Muscle of leg (tissue), 3 donors: ENCODE measurements at regions not wholly inside any gene's neighbourhood (a gene's known extent, or its start where the extent isn't known, plus 50 kb on each side); places are given as distances from the start of the nearest gene placed in this dataset.

Source experiments
- DNase-seq: peaks from one replicate; pipeline ENCODE4 v3.0.0; 2013
- H3K27ac ChIP-seq: one replicate; pipeline ENCODE4 v1.5.1; 2013; ENCODE audit warnings: mild to moderate bottlenecking, low read length, control low read depth
- H3K27me3 ChIP-seq: one replicate; pipeline ENCODE4 v1.6.1; 2013; ENCODE audit warnings: low read length; ENCODE audit not compliant: control insufficient read depth, insufficient read depth
- H3K36me3 ChIP-seq: one replicate; pipeline ENCODE4 v1.6.1; 2013; ENCODE audit warnings: low read length; ENCODE audit not compliant: control insufficient read depth, insufficient read depth
- H3K4me1 ChIP-seq: one replicate; pipeline ENCODE4 v1.6.1; 2013; ENCODE audit warnings: low read length; ENCODE audit not compliant: control insufficient read depth, insufficient read depth
- H3K4me3 ChIP-seq: one replicate; pipeline ENCODE4 v1.5.1; 2013; ENCODE audit warnings: low read length, control low read depth
- H3K9me3 ChIP-seq: replicated peaks from 2 replicates; pipeline ENCODE4 v1.6.1; 2013; ENCODE audit warnings: low read depth, low read length; ENCODE audit not compliant: control insufficient read depth
- WGBS: methylation state at CpG from one replicate; pipeline ENCODE4 v1.1.5; 2013; ENCODE audit warnings: missing lambda C conversion rate; ENCODE audit not compliant: insufficient coverage; 5-methylcytosine and 5-hydroxymethylcytosine counted together

DNA sequence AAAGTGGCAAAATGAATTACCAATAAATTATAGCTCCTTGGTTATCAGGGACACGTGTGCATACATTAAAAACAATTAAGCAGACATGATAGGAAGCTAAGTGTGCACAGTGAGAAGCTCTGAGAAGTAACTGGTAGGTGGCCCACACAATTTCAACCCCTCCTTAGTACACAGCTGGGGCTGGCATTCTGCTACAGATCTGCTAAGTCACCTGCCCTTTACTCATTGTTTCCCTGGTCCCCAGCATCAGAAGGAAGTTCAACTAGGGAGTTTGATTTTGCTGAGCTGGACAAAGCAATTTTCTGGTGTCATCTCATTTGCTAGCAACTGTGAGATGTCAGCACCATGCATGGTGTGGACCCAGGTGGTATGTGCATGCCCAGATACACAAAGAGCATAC, 424.1 kb upstream of the NPVF start:
- Histone ChIP-seq H3K4me1 (peaks cover 4% of the 10 kb centered on the region), H3K27ac (no peak overlapping the region), H3K27me3 (no peaks in the 10 kb centered on the region), H3K36me3 (no peaks in the 10 kb centered on the region), H3K9me3 (no peaks in the 10 kb centered on the region), H3K4me3 (no peak overlapping the region)
- no CpG with 5 or more reads among the region's 1 CpG for WGBS
- no peak for DNase-seq

DNA sequence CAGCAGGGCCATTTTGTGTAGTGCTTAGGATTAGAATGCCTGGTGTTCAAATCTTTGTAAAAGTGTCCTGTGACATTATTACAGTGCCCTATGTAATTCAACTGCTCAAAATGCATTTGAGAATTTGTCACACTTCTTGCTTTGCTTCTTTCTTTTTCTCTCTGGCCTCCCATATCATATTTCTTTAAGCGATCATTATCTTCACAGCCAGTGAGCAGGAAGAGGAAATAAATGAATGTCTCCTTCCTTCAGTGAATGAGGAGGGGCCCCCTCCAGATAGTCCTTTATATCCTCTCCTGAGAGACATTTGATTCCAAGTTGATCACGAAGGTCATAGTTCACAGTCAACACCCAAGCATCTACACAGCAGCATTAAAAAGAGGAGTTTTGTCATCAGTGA, 425.1 kb upstream of the NPVF start:
- H3K4me1 ChIP-seq, result peaks cover 4% of the 10 kb centered on the region
- no peaks in the 10 kb centered on the region for H3K27me3 ChIP-seq
- no peak for DNase-seq
- no peaks in the 10 kb centered on the region for H3K9me3 ChIP-seq
- H3K27ac ChIP-seq, result no peak overlapping the region
- no peaks in the 10 kb centered on the region for H3K36me3 ChIP-seq
- WGBS, result no CpG with 5 or more reads among the region's 2 CpGs
- H3K4me3 ChIP-seq, result no peak overlapping the region

DNA sequence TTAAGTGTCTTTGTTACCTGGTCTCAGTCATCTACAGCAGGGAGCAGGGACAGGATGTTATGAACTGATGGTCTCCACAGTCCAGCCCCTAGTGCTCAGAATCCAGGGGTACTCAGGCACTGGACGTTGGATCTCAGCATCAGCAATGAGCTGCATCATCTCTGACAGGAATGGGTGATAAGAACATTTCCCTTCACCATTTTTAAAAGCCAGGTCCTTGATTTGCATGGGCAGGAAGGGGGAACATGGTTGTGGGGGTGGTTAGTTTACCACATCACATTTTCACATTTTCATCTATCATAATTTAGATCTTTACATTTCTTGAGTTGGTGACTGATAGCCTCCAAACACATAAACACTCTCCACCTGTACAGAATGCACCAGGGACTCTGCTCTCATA, 427.8 kb upstream of the NPVF start:
- no CpG with 5 or more reads among the region's 1 CpG for WGBS
- no peak for DNase-seq
- peaks cover 4% of the 10 kb centered on the region for H3K4me1 ChIP-seq

DNA sequence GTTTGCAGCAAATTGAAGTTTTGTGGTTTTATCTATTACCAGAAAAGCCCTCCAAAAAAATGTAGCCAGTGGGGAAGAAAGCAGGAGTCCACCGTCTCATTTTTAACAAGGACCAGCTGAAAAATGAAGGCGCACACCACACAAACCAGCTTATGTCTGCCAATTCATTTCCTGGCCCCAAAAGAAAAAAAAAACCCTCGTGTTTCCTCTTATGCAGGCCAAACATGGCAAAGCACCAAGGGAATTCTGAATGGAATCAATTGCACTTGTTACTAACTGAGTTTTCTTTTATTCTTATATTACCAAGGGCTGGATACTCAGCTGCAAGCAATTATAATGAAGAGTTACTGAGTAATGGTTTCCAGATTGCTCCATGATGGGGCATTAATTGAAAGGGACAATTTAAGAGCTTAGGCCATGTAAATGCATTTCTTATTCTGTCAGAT, 428.3 kb upstream of the NPVF start:
- H3K27ac ChIP-seq, result no peak overlapping the region
- no peaks in the 10 kb centered on the region for H3K9me3 ChIP-seq
- peak; percentile 86 for DNase-seq
- WGBS, result no CpG with 5 or more reads among the region's 3 CpGs
- no peak overlapping the region for H3K4me3 ChIP-seq
- H3K36me3 ChIP-seq, result no peaks in the 10 kb centered on the region
- H3K27me3 ChIP-seq, result no peaks in the 10 kb centered on the region
- H3K4me1 ChIP-seq, result peaks cover 4% of the 10 kb centered on the region

More for the DNA sequence above, 427.8 kb upstream of the NPVF start:
- H3K27ac ChIP-seq, result no peak overlapping the region
- H3K36me3 ChIP-seq, result no peaks in the 10 kb centered on the region
- no peak overlapping the region for H3K4me3 ChIP-seq
- H3K9me3 ChIP-seq, result no peaks in the 10 kb centered on the region
- H3K27me3 ChIP-seq, result no peaks in the 10 kb centered on the region

DNA sequence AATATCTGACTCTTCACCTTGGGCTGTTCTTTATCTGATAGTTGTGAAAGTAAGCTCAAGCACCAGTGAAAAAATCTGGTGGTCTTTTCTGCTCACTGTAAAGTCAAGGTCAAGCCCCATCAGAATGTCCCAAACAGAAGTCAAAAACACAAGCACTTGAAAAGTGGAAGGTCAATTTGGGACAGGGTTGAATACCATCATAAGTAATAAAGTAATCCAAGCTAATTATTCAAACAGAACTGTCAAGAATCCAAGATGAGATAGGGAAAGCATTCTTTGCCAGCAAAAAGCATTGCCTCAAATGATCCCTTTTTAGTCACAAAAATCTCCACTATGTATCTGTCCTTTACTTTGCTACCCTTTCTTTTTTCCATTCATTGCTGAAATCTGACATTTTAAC, 430.1 kb upstream of the NPVF start:
- Histone ChIP-seq H3K4me3 (no peak overlapping the region), H3K27me3 (no peaks in the 10 kb centered on the region), H3K4me1 (peaks cover 10% of the 10 kb centered on the region), H3K27ac (no peak overlapping the region), H3K9me3 (no peaks in the 10 kb centered on the region), H3K36me3 (no peaks in the 10 kb centered on the region)
- no peak for DNase-seq

DNA sequence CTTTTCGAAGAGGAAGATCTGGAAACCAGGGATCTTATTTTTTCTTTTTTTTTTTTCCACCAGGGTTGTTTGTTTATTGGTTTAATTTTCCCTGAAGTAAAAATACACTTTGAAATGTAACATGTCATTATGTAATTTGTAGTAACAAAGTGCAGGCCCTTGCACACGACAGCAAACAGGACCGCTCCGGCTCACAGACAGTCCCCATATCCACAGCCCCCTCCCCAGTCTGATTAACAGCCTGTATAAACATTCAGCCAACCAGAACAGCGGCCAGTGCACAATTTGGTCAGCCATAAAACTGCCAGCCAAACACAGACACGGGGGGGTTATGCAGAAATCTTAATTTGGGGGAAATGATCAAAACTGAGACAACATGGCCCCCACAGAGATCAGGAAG, 431.6 kb upstream of the NPVF start:
- Histone ChIP-seq H3K4me3 (no peak overlapping the region), H3K9me3 (no peaks in the 10 kb centered on the region), H3K36me3 (no peaks in the 10 kb centered on the region), H3K4me1 (peaks cover 18% of the 10 kb centered on the region), H3K27me3 (no peaks in the 10 kb centered on the region), H3K27ac (no peak overlapping the region)
- no CpG with 5 or more reads among the region's 6 CpGs for WGBS
- DNase-seq, result no peak

DNA sequence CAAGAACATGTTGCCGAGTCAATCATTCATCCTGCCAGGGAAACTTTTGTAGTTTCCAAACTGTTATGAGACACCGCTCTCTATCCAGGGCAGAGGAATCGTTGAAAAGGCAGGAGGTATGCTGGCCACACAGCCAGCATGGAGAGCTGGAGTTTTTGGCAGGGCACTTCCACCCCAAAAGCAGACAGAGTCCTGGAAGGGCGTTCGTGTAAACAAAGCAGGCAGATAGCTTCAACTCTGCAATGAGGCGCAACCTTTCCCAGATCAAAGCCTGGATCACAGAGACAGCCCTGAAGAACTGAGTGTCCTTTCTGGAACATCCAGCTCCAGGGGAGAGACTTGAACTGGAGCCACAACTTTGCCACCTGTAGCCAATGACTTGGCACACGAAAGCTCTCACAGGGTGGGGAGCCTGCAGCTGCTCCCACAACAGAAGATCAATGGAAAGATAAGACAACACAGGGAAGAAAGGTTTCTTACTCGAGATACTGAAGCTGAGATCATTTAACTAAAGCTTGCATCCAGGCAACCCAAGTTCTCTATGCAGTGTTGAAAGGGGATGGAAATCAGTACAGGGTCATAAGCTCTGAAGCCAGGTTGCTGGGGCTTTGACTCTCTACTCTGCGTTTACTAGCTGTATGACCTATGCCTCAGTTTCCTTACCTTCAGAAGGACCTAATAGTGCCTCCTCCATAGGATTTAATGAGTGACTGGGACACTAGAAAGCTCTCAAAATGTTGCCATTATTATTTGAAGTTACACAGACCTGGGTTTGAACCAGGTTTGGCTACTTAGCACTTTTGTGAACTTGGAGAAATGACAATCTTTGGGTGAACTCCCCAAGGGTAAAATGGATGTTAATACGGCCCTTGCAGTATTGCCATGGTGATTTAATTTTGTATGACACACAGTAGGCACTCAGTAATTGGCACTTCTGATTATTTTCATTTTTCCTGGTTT, 434.8 kb upstream of the NPVF start:
- 63% methylated on average over 7 of the region's 10 CpGs for WGBS
- H3K27ac ChIP-seq, result peak overlapping the region; percentile 44
- peaks cover 17% of the 10 kb centered on the region for H3K4me1 ChIP-seq

DNA sequence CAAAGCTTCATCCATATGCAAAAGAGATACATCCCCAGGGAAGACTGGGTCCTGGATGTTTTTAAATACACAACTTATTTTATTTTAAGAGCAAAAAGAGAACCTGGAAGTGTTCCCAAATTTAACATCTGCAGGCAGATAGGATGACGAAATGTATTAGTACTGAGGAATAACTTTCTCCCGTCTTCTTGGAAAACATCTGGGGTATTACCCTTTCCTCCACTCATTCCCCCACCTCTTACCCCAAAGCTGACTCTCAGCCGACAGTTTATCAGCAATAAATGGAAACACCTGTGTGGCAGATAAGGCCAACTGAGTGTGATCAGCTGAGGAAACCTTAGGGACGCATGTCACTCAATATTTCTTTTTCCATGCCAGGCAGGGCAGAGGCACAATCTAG, 435.6 kb upstream of the NPVF start:
- H3K9me3 ChIP-seq, result no peaks in the 10 kb centered on the region
- DNase-seq, result peak; percentile 97
- H3K27me3 ChIP-seq, result no peaks in the 10 kb centered on the region
- no peak overlapping the region for H3K4me3 ChIP-seq
- peaks cover 18% of the 10 kb centered on the region for H3K4me1 ChIP-seq
- H3K27ac ChIP-seq, result peak overlapping the region; percentile 45
- H3K36me3 ChIP-seq, result no peaks in the 10 kb centered on the region
- WGBS, result 60% methylated on average over 1 of the region's 4 CpGs

More for the DNA sequence above, 434.8 kb upstream of the NPVF start:
- Histone ChIP-seq H3K36me3 (no peaks in the 10 kb centered on the region), H3K27me3 (no peaks in the 10 kb centered on the region), H3K9me3 (no peaks in the 10 kb centered on the region), H3K4me3 (no peak overlapping the region)
- peak; percentile 90 for DNase-seq

DNA sequence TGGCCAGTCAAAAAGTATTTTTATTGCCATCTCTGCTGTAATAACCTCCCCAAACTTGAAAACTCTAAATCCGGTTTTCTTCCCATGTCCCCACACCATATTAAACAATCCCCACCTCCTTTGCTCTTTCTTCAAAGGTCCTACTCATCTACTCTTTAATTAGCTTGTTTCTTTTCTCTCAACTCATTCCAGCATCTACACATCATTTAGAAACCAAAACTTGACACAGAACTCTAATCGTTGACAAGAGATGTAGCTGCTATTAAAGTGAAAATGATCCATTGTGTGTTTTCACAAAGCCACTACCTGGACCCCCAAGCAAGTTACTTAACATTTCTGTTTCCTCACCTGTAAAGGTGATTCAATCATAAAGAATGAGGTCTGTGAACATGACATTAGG, 436.3 kb upstream of the NPVF start:
- Histone ChIP-seq H3K4me1 (peaks cover 23% of the 10 kb centered on the region), H3K36me3 (no peaks in the 10 kb centered on the region), H3K4me3 (no peak overlapping the region), H3K9me3 (no peaks in the 10 kb centered on the region), H3K27ac (no peak overlapping the region), H3K27me3 (no peaks in the 10 kb centered on the region)
- 80% methylated on average over 1 of the region's 2 CpGs for WGBS
- DNase-seq, result no peak

DNA sequence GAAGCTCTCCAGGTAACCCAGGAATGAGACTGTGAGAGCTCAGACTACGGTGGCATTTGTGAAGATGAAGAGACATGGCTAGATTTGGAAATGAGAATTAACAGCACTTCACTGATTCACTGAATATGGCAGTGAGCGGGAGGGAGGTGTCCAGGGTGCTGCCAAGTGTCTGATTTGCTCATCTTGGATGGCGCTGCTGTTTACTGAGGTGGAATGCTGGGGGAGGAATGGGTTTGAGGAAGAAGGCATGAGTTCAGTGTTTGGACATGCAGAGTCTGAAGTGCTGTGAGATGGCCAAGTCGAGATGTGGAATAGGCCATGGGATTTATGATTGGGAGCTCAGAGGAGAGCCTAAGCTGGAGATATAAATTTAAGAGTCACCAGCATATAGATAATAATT, 437.1 kb upstream of the NPVF start:
- H3K27ac ChIP-seq, result no peak overlapping the region

More for the DNA sequence above, 437.1 kb upstream of the NPVF start:
- no peak overlapping the region for H3K4me3 ChIP-seq
- H3K4me1 ChIP-seq, result peaks cover 30% of the 10 kb centered on the region
- H3K9me3 ChIP-seq, result no peaks in the 10 kb centered on the region
- DNase-seq, result peak; percentile 78
- no peaks in the 10 kb centered on the region for H3K27me3 ChIP-seq
- H3K36me3 ChIP-seq, result no peaks in the 10 kb centered on the region
- 58% methylated on average over 3 of the region's 4 CpGs for WGBS
